HT1080 (cell line): ENCODE measurements at regions not wholly inside any gene's neighbourhood (a gene's known extent, or its start where the extent isn't known, plus 50 kb on each side); places are given as distances from the start of the nearest gene placed in this dataset.

Experiments used
- DNase-seq: peaks from one replicate; pipeline ENCODE4 v3.0.0-alpha.2; 2015; ENCODE audit warnings: low read depth

DNA sequence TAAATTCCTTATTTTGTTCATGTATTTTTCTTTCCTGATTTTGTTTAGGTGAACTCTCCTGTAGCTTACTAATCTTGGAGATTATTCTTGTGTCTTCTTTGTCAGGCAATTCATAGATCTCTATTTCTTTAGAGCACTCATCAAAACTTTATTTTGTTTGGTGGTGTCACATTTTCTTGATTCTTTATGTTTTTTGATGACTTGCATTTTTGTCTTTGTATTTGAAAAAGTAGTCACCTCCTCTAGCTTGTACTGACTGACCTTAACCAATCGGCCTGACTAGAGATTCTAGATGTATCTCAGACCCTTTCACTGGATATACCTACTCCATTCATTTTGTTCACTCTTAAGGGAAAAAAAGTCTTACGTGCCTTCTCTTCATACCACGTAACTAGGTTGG, 986.3 kb upstream of the LRRTM1 start:
- no peak for DNase-seq

DNA sequence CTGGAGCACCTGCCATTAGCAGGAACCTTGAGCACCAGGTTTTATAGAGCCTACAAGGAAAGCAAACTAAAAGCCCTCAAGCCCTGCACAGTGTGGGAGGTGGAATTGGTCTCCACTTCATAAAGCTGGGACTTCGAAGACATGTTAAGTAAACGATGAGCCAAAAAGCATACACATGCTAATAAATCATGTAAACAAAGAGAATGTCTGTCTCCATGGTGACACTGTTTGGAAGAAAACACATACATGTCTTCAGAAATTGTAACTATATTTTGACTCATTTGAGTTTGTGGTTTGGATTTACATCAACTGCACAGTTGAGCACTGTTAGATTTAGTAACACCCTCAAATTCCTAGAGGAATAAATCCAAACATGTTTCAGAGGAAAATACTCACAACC, 978.5 kb upstream of the LRRTM1 start:
- no peak for DNase-seq

DNA sequence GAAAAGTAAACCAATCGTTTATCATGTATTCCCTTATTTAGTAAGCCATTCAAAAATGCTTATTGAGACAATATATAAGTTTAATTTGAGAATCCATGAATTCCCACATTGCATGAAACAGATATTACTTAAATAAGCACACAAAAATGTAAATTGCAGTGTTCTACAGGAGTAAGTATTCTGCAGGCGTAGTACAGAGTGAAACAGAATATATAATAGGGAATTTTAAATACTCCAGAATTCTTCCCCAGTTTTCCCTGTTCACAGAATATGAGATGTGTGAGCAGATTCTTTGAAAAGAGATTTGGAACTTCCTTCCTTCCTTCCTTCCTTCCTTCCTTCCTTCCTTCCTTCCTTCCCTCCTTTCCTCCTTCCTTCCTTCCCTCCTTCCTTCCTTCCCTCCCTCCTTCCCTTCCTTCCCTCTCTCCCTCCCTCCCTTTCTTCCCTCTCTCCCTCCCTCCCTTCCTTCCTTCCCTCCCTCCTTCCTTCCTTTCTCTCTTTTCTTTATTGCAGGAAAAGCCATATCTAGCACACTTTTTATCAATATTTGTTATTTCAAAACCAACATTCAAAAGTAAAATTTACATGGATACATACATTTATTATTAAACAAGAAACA, 977.7 kb upstream of the LRRTM1 start:
- DNase-seq: no peak

DNA sequence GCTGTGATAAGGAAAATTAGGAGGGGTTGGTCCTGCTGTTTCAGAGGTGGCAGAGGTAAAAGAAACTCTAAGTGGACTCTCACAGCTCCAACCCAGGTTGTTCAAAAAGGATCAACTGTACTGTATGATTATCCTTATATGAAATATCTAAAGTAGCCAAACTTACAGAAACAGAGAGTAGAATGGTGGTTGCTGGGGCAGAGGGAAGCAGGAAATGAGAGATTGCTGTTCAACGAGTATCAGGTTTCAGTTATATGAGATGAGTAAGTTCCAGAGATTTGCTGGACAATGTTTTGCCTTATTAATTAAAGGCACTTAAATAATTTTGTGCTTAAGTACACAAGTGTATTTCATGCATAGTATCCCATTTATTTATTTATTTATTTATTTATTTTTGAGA, 972.0 kb upstream of the LRRTM1 start:
- peak; percentile 18 for DNase-seq

DNA sequence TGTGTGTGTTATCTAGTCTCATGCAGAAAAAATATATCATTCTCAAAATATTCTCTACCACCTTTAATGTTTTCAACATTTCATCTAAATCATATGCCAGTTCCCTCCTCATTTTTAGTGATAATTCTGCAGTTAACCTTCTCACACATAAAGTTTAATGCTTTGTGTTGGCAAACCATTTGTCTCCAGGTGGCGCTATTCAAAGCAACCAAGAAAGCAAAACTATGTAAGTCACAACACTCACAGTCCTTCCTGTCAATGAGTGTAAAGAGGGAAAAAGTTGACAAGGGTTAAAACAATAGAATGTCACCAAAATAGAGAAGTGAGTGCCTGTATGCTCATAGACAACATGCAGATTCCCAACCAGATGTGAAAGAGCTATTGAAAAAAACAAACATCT, 961.6 kb upstream of the LRRTM1 start:
- DNase-seq: peak; percentile 25

DNA sequence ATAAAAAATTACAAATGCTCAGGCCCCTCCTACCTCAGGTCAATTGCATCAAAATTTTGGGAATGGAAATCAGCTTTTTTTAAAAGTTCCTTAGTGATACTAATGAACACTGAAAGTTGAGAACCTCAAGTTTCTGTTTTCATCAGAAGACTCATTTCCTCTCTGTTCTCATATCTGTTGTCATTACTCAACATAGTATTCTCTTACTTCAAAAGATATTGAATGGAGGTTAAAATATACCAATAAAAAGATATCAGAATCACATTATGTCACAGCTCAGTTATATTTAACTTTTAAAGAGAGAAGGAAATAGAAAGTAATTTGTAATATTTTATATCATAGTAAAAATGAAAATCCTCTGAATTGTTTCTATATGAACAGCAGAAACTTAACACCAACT, 959.4 kb upstream of the LRRTM1 start:
- no peak for DNase-seq

DNA sequence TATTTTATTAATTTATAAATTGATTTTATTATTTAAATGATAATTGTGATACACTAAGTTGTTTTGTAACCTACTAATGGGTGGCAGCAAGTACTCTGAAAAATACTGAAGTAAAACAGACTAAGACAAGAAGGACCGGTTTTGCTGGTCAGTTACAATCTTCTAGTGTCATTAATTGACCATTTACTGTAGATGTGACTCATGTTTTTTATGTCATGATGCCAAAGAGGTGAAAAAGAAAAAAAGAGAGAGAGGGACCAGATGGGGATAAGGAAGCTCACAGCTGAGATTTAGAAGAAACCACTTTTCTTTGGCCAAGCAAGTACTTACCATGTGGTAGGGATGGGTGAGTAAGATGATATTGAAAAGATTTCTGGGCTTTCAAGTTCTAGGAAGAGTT, 955.8 kb upstream of the LRRTM1 start:
- peak; percentile 2 for DNase-seq

DNA sequence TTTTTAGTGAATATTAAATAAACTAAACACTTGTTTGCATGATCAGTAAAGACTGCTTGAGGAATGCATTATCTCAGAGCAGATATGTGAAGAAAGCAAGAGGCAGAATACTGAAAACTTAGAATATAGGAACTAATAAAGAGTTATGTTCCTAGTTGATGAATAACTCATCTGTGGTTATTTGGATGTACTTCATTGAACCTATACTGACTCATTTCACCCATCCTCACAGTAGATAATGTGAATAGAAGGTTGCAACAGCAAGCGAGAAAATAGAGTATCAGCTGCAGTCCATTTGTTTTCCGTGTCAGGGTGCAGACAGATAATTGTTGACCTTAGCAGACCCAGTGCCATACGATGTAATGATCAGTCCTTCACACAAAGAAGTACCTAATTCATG, 945.7 kb upstream of the LRRTM1 start:
- no peak for DNase-seq

DNA sequence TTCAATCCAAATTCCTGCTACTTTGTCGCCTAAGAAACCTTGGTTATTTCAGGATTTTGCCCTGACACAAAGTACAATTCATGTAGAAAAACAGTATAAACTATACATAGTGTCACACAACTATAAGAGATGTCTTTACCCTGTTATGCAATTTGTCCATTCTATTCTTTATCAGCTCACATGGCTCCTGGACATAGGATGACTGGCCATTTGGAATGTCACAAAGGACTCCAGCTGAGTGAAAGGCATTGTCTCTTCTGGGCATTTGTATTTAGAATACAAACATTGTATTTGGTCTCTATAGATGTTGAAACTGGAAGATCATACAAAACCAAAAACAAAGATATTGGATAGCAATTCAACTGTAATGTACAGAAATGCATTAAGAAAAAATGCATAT, 944.6 kb upstream of the LRRTM1 start:
- DNase-seq: no peak

DNA sequence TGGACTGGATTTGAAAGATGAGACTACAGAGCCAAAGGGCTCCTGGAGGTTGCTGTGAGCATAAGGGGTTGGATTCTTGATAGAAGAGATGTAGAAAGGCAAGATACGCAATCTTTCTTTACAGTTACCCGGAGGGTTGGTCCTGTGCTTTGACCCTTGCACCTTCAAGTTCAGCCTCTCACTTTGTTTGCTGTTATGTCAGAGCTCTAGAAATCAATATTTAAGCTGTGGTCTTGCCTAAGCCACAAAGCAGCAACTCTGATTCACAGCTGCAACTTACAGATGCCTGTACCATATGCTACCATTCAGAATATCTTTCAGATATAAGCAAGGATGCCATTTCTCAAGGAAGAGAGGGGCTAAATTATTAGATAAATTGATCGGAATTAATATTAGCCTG, 943.1 kb upstream of the LRRTM1 start:
- no peak for DNase-seq

DNA sequence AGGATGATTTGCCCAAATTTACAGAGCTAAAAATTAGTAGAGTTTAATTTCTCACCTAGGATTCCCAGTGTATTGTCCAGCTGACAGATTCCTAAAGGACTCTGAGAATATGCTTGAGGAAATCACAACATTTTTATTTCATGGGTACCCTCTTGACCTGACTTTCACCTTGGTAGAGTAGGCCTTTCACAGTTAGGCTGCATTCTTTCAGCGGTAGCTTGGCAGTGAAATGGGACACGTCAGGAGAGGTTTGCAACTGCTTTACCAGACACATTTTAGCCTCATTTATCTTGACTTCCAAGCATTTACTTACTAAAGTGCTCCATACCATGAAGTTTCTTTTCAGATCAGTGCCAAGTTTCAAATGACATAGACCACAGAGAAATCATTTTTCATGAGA, 937.9 kb upstream of the LRRTM1 start:
- DNase-seq: no peak

DNA sequence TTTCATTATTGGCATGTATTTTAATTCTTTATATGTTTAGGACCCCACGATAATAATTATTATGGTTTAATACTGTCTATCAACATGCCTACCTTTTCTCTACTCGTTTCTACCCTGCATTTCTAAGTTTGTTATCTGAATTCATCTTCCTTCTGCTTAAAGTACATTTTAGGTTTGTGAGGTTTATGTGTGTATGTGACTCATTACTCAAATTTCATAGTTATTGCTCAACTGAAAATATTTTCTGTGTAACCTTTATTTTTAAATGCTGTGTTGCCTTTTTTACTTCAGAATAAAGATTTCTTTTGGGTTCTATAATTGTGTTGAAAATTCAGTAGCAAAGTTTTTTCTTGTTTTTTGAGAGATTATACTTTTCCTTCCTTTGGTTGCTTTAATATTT, 933.9 kb upstream of the LRRTM1 start:
- DNase-seq: no peak

DNA sequence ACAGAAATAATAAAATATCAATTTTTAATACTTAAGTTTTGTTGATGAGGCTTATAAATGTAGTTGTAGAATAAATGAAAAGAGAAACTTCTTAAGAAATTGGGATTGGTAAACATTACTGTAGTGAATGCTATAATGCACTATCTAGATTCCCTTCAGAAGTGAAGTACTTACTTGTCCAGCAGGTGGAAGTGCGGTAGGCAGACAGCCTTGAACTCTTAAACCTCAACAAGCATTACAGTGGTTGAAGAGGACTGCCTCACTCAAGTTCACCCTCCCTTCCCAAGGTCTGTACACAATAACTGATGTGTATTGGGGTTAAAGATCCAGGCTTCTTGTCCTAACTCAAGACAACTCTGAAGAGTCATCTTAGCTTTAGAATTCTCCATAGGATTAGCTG, 931.0 kb upstream of the LRRTM1 start:
- DNase-seq: no peak

DNA sequence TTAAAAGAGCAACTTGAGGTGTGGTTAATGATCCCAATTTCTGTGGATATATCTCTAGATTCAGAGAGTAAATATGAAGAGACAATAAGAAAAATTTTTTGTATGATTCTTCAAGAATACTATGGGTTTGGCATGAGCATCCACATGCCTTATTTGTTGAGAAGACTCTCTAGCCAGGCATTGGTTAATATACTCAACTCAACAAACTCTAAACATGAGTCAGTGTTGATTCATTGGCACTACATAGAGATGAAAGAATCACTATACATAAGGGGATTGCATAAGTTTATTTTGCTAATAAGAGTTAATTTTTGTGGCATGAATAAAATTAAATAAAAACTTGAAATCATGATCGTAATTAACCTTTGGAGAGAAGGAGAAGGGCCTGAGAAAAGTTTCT, 930.2 kb upstream of the LRRTM1 start:
- DNase-seq: no peak

DNA sequence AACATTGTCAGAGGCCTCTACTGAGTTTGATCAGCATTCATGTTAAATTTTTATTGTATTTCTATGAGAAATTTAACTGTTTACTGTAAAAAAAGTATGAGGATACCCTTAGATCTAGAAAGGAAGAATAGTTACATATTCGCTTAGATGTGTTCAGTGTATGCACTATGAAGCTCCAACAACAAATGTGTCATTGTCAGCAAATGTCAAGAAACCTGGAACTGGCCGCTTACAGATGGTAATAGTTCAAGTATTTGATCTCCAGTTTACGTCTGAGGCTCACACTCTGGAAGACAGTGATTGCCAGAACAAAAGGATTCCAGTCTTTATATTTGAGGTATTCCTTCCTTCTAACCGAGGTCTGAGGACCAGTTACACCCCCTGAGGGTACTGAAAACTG, 921.2 kb upstream of the LRRTM1 start:
- no peak for DNase-seq

DNA sequence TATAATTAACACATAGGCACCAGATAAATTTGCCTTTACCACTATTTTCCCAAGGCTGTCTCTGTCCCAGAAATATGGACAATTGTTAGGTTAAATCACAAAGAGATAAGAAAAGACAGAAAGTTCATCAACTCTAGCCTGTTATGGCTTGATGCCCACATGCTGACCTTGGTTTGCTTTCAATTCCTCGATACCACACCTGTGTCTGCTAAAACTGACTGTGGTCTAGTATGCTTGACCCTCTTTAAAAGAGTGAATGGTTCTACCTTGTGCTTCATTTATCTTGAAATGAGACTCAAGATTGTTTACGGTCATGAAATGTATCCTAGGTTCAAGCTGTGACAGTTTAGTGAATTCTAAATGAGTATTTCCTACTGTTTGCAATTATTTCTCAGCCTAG, 909.0 kb upstream of the LRRTM1 start:
- no peak for DNase-seq

DNA sequence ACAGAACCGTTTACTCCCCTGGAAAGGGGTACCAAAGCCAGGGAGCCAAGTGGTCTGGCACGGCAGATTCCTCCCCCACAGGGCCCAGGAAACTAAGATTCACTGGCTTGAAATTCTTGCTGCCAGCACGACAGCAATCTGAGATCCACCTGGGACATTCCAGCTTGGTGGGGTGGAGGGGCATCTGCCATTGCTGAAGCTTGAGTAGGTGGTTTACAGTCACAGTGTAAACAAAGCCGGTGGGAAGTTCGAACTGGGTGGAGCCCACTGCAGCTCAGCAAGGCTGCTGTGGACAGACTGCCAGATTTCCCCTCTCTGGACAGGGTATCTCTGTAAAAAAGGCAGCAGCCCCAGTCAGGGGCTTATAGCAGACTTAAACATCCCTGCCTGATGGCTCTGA, 901.7 kb upstream of the LRRTM1 start:
- no peak for DNase-seq

DNA sequence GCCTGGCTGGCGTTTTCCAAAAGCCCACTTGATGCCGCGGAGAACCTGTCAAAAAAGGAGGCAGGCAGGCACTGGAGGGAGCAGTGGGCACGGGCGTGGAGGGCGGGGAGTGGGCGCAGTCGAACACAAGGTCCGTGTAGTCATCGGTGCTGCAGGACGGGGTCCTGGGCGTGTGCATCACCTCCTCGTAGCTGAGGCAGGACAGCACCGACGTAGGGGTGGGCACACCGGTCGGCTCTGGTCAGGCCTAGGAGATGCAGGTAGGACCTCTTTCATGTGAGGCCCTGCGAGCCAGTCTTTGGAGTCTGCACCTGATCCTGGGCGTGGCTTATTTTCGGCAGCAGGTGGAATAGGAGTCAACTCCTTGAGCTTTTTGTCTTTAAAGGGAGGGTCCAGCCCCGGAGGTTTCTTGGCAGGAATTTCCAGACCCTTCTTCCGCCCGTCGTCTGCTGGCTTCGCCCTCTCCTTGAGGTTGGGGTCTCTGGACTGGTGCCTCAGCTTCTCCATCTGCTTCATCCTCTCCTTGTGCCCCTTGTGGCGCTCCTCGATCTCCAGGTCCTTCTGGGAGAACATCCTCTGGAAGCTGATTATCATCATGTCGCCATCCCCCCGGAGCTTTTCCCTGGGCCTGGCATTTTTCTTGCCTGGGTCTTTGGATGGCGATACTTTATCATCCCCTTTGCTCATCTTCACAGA, 892.5 kb upstream of the LRRTM1 start:
- no peak for DNase-seq

DNA sequence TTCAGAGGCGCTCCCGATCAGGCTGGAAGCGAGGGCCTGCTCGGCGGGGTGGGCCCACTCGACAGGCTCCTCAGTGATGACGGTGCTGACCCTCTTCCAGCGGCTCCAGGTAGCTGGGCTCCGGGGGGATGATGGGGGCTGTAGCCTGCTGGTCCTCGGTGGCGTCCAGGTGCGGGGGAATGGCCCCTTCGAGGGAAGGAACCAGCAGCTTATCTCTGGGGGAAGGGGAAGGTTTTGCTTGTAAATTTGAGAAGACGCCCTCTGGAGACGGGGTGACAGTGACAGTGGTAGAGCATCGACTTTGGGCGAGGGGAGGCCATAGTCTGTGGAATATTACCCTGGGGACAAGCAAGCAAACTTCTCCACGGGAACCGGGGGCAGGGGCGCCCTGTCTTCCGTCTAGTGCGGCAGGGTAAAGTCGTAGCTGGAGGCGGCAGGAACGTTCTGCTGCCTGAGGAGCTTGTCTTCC, 891.9 kb upstream of the LRRTM1 start:
- no peak for DNase-seq

DNA sequence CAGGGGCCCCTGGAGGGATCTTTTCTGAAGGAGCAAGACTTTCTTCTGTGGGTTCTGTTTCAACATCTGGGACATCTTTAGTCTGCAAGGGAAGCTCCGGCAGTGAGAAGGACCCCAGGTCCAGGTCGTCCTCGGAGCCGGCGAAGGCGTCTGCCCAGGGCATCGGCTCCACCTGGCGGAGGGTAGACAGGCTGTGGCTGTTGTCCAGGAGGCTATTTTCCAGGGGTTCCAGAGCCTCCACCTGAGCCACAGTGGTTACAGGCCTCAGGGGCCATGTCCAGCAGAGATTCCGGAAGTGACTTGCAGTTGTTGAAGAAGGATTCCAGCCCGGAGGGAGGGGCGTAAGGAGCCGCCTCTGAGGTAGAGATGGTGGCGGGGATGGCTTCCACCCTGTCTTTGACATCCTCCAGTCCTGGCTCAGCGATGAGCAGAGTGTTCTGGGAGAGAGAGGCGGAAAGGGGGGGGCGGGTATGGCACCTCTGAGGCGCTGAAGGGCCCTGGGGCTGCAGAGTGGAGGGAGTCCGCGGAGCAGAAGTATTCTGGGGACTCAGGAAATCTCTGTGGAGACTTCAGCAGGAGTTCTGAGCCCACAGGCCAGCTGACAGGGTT, 891.3 kb upstream of the LRRTM1 start:
- no peak for DNase-seq

DNA sequence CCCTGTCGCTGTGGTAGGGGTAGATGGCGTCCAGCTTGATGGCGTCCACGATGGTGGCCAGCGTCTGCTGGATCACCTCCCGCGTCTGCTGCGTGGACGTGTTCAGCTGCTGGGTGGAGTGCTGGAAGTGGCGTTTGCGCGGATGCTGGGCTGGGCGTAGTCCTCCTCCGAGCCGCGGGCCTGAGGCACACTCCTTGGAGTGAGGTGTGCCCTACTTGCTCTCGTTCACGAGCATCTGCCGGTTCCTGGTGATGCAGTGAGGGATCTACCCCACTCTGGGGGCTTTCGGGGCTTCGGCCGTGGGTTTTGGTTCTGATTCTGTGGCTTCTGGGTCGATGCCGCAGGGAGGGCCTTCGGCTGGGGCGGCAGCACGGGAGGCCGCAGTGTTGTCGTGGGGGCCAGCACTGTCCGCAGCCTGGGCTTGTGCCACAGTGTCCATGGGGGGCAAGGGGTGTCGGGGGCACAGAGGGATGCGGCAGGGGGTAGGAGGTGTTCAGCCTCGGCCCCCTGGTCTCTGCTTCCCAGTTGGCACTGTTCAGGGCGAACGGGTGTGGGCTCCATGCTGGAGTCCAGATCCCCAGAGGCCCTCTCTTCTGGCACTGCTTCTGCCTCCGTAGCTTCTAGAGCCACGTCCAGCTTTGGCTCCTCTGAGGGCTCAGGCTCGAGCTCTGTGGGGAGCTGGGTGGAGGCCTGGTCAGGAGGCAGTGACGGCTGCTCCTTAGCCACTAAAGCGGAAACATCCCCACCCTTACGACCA, 890.6 kb upstream of the LRRTM1 start:
- no peak for DNase-seq

DNA sequence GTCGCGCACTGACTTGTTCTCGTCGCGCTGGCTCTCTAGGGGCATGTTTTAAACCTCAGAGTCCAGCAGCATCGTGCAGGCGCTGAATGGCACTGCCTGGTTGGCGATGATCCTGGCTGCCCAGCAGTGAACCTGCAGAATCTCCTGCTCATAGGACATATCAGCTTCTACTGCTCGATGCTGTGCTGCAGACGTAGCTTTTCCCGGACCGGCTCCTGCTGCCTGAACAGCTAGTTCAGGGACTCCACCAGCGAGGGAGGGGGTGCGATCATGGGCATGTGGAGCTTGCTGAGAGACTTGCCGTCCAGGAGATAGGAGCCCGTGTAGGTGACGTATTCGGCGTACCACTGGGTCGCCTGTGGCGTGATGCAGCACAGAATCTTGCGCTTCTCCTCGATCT, 890.0 kb upstream of the LRRTM1 start:
- no peak for DNase-seq
